SK-N-SH (cell line): ENCODE measurements at regions not wholly inside any gene's neighbourhood (a gene's known extent, or its start where the extent isn't known, plus 50 kb on each side); places are given as distances from the start of the nearest gene placed in this dataset.
"Not testable (repeated sequence)": the region's sequence is repeated elsewhere in the genome, so short reads cannot be mapped to it uniquely, and the experiment has no call there.

Experiments
- CTCF ChIA-PET: fragments of 300-600, 350-600 bp; formaldehyde crosslinking; extraction: SDS; loops from one replicate; lab custom pipeline; 2021; lab: Yijun Ruan, JAX
- POLR2A ChIA-PET: fragments of 350-600 bp; sonication (Branson Sonifier 250); formaldehyde crosslinking; extraction: SDS; loops from one replicate; lab custom pipeline; 2020; ENCODE audit warnings: antibody characterized with exemption, inconsistent platforms; lab: Yijun Ruan, JAX
- DNase-seq: peaks from one replicate; pipeline ENCODE4 v3.0.0; 2012
- H2AFZ ChIP-seq: fragments of 200-600 bp; sonication (generic); 2 replicates; pipeline ENCODE4 v1.8.1; 2016; ENCODE audit warnings: antibody characterized with exemption, mild to moderate bottlenecking, low read depth
- H3F3A ChIP-seq: fragments of 200-600 bp; sonication (generic); replicated peaks from 2 replicates; pipeline ENCODE3; 2016; ENCODE audit warnings: antibody characterized with exemption, mild to moderate bottlenecking; ENCODE audit not compliant: insufficient read depth
- H3K27ac ChIP-seq, 2 experiments: fragments of 200-500 bp in 1 of 2; fragments of 200-600 bp in 1 of 2; sonication (Bioruptor generic) in 1 of 2; sonication (generic), shearing (Covaris generic) in 1 of 2; 2 replicates each; pipeline versions ENCODE4 v1.5.1 to v1.6.1; 2014 to 2016; ENCODE audit warnings: low read depth in 2 of 2, inconsistent platforms in 1 of 2, low read length in 1 of 2, mild to moderate bottlenecking in 1 of 2, mixed read lengths in 1 of 2
- H3K27me3 ChIP-seq: fragments of 200-600 bp; sonication (generic), shearing (Covaris generic); 2 replicates; pipeline ENCODE4 v1.6.1; 2016; ENCODE audit warnings: mixed run types; ENCODE audit not compliant: insufficient read depth
- H3K36me3 ChIP-seq, 2 experiments: fragments of 200-500 bp in 1 of 2; fragments of 200-600 bp in 1 of 2; sonication (Bioruptor generic) in 1 of 2; sonication (generic) in 1 of 2; replicated peaks in 1 of 2; 2 replicates each; pipeline versions ENCODE3 to v1.5.1; 2014 to 2016; ENCODE audit warnings: low read length in 1 of 2, mild to moderate bottlenecking in 1 of 2; ENCODE audit not compliant: insufficient read depth in 2 of 2, control insufficient read depth in 1 of 2
- H3K4me1 ChIP-seq, 2 experiments: fragments of 200-500 bp in 1 of 2; fragments of 200-600 bp in 1 of 2; sonication (Bioruptor generic) in 1 of 2; sonication (generic), shearing (Covaris generic) in 1 of 2; 2 replicates each; pipeline versions ENCODE4 v1.5.1 to v1.6.1; 2014 to 2016; ENCODE audit warnings: low read depth in 1 of 2, low read length in 1 of 2, mixed run types in 1 of 2; ENCODE audit not compliant: insufficient read depth in 2 of 2, control insufficient read depth in 1 of 2
- H3K4me2 ChIP-seq: fragments of 200-600 bp; sonication (generic), shearing (Covaris generic); 2 replicates; pipeline ENCODE4 v1.6.1; 2017; ENCODE audit warnings: mixed run types
- H3K4me3 ChIP-seq, 2 experiments: fragments of 200-500 bp in 1 of 2; fragments of 200-600 bp in 1 of 2; sonication (Bioruptor generic) in 1 of 2; sonication (generic), shearing (Covaris generic) in 1 of 2; 2 replicates each; pipeline versions ENCODE4 v1.5.1 to v1.8.1; 2014 to 2016; ENCODE audit warnings: low read depth in 2 of 2, inconsistent platforms in 1 of 2, low read length in 1 of 2, mild to moderate bottlenecking in 1 of 2, mixed read lengths in 1 of 2, moderate library complexity in 1 of 2
- H3K79me2 ChIP-seq: fragments of 200-600 bp; sonication (generic); 2 replicates; pipeline ENCODE4 v1.8.1; 2017; ENCODE audit warnings: mild to moderate bottlenecking; ENCODE audit not compliant: insufficient read depth
- H3K9ac ChIP-seq: fragments of 200-600 bp; sonication (generic); 2 replicates; pipeline ENCODE4 v1.6.1; 2017; ENCODE audit warnings: mixed run types
- H3K9me2 ChIP-seq: fragments of 200-600 bp; sonication (generic); 2 replicates; pipeline ENCODE4 v1.6.1; 2017; ENCODE audit warnings: mixed run types
- H3K9me3 ChIP-seq: fragments of 200-600 bp; sonication (generic); 2 replicates; pipeline ENCODE4 v1.6.1; 2017; ENCODE audit warnings: mixed run types, mild to moderate bottlenecking, moderate library complexity
- H4K20me1 ChIP-seq: fragments of 200-600 bp; sonication (generic); 2 replicates; pipeline ENCODE4 v1.6.1; 2017; ENCODE audit warnings: mild to moderate bottlenecking, mixed run types; ENCODE audit not compliant: insufficient read depth
- EP300 ChIP-seq, 2 experiments: IDR thresholded peaks; 2 replicates each; pipeline versions ENCODE4 v1.4.0 to v1.6.1; 2012; ENCODE audit warnings: borderline replicate concordance in 1 of 2, low read depth in 1 of 2, low read length in 1 of 2
- EZH2phosphoT487 ChIP-seq: fragments of 200-600 bp; sonication (generic); IDR thresholded peaks from 2 replicates; pipeline ENCODE4 v1.6.1; 2017; ENCODE audit warnings: low read depth, mixed run types, mild to moderate bottlenecking, antibody characterized with exemption, moderate library complexity, borderline replicate concordance
- FOXM1 ChIP-seq: IDR thresholded peaks from 2 replicates; pipeline ENCODE4 v1.4.0; 2012; ENCODE audit warnings: low read depth, mild to moderate bottlenecking
- GATA2 ChIP-seq: sonication (generic); formaldehyde crosslinking; IDR thresholded peaks from 2 replicates; pipeline ENCODE4 v1.5.0; 2020; ENCODE audit warnings: mild to moderate bottlenecking, missing genetic modification reagents
- MEF2A ChIP-seq: IDR thresholded peaks from 2 replicates; pipeline ENCODE4 v1.4.0; 2012; ENCODE audit warnings: low read depth, borderline replicate concordance
- MXI1 ChIP-seq: IDR thresholded peaks from 2 replicates; pipeline ENCODE4 v1.6.1; 2012; ENCODE audit warnings: mild to moderate bottlenecking, low read depth, low read length, improper control_type of control experiment
- TAF1 ChIP-seq: IDR thresholded peaks from 2 replicates; pipeline ENCODE4 v1.6.1; 2012; ENCODE audit warnings: low read depth, mild to moderate bottlenecking, low read length, moderate library complexity, borderline replicate concordance
- TCF12 ChIP-seq: IDR thresholded peaks from 2 replicates; pipeline ENCODE4 v1.4.0; 2012
- USF1 ChIP-seq: IDR thresholded peaks from 2 replicates; pipeline ENCODE4 v1.4.0; 2012; ENCODE audit warnings: low read depth, borderline replicate concordance
- YY1 ChIP-seq: IDR thresholded peaks from 2 replicates; pipeline ENCODE4 v1.4.0; 2012; ENCODE audit warnings: low read depth, mild to moderate bottlenecking
- WGBS: methylation state at CpG from one replicate; pipeline ENCODE4 v1.1.6; 2017; ENCODE audit warnings: low lambda C conversion rate; 5-methylcytosine and 5-hydroxymethylcytosine counted together
- TF ChIP-seq, protein P1 (sequence below): fragments of 150-350 bp; IDR thresholded peaks from 2 replicates; pipeline ENCODE4 v1.6.1; 2016; ENCODE audit warnings: mild to moderate bottlenecking, low read depth, low read length
- TF ChIP-seq, protein P2 (sequence below): fragments of 200-600 bp; sonication (generic); IDR thresholded peaks from 2 replicates; pipeline ENCODE4 v1.6.1; 2017; ENCODE audit warnings: antibody characterized with exemption, mild to moderate bottlenecking, moderate library complexity

DNA sequence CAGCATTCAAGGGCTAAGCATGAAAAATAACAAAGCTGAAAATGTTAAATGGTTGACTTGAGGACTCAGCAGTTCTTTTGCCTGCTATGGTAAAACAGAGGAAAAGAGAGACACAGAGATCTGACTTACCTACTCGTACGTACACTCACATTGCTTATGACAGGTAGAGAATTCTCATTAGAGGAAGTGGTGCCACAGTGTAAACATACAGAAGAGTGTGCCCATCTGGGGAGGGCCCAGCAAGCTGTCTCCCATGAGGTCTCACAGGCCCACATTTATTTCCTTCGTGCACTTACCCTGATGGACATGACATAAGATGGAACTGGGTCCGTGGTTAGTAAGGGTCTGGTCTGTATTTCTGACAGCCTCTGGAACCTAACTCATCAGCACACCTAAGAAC is 729.1 kb downstream of the BCL11A start:
- Histone ChIP-seq H3K4me3 (no peak overlapping the region), H3K27me3 (no peaks in the 10 kb centered on the region), H3F3A (no peaks in the 10 kb centered on the region), H3K79me2 (no peaks in the 10 kb centered on the region), H3K4me1 (no peaks in the 10 kb centered on the region), H3K36me3 (no peaks in the 10 kb centered on the region), H3K9me3 (no peaks in the 10 kb centered on the region), H3K9ac (no peak overlapping the region), H4K20me1 (no peaks in the 10 kb centered on the region), H3K27ac (no peak overlapping the region), H3K4me2 (no peak overlapping the region), H3K9me2 (no peaks in the 10 kb centered on the region), H2AFZ (no peak overlapping the region)
- no peak for DNase-seq
- POLR2A ChIA-PET: no interaction called here
- WGBS: 6% methylated on average over 4 of the region's 4 CpGs
- CTCF ChIA-PET: interaction anchor here (1.4 kb wide), 1 partner anchor 9 kb away, joined by 4 read pairs; no protein-coding TSS in a partner anchor
- TF ChIP-seq, protein P1, sequence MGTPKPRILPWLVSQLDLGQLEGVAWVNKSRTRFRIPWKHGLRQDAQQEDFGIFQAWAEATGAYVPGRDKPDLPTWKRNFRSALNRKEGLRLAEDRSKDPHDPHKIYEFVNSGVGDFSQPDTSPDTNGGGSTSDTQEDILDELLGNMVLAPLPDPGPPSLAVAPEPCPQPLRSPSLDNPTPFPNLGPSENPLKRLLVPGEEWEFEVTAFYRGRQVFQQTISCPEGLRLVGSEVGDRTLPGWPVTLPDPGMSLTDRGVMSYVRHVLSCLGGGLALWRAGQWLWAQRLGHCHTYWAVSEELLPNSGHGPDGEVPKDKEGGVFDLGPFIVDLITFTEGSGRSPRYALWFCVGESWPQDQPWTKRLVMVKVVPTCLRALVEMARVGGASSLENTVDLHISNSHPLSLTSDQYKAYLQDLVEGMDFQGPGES: no peak
- TF ChIP-seq, protein P2, sequence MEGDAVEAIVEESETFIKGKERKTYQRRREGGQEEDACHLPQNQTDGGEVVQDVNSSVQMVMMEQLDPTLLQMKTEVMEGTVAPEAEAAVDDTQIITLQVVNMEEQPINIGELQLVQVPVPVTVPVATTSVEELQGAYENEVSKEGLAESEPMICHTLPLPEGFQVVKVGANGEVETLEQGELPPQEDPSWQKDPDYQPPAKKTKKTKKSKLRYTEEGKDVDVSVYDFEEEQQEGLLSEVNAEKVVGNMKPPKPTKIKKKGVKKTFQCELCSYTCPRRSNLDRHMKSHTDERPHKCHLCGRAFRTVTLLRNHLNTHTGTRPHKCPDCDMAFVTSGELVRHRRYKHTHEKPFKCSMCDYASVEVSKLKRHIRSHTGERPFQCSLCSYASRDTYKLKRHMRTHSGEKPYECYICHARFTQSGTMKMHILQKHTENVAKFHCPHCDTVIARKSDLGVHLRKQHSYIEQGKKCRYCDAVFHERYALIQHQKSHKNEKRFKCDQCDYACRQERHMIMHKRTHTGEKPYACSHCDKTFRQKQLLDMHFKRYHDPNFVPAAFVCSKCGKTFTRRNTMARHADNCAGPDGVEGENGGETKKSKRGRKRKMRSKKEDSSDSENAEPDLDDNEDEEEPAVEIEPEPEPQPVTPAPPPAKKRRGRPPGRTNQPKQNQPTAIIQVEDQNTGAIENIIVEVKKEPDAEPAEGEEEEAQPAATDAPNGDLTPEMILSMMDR: no peak
- TF ChIP-seq EP300 (IDR thresholded peaks at IDR 0.05; ENCODE audit: borderline replicate concordance in 1 of 2, low read depth in 1 of 2, low read length in 1 of 2) (no peak), MXI1 (no peak), TAF1 (no peak), FOXM1 (no peak), EZH2phosphoT487 (no peak), GATA2 (no peak), TCF12 (no peak), MEF2A (no peak), USF1 (no peak)

DNA sequence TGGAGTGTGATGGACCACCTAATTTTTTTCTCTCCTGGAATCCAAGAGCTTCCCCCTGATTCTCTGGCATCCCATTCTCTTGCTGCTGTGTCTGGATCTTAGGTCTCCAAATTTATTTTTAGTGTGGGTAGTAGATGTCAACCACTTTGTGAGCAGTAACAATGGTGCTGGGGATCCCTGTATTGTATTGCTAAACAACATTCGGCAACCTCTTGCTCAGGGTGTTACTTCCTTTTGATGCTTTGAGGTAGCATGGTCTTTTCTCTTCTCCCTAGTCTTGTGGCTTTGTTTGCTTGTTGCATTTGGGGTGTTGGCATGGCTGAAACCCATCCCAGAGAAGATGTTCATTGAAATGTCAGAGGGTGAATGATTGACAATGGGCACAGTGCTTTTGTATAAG is 737.4 kb downstream of the BCL11A start:
- POLR2A ChIA-PET: no interaction called here
- WGBS: 53% methylated on average over 1 of the region's 1 CpG
- no peak for DNase-seq

DNA sequence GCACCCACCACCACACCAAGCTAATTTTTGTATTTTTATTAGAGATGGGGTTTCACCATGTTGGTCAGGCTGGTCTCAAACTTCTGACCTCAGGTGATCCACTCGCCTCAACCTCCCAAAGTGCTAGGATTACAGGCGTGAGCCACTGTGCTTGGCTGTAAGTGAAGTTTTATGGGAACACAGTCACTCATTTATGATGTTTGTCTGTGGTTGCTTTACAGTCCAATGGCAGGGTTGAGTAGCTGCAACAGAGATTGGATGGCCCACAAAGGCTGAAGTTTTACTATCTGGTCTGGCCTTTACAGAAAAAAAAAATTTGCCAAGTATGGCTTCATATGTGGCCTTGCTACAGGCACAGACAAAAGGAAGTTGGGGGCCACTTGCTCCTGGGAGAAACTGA is 743.2 kb downstream of the BCL11A start:
- H3K4me2 ChIP-seq, DNase-seq, H3K79me2 ChIP-seq, H3K9ac ChIP-seq, H3K27me3 ChIP-seq, H4K20me1 ChIP-seq, H3K27ac ChIP-seq, H3K9me3 ChIP-seq, H3K4me1 ChIP-seq, POLR2A ChIA-PET, H3K4me3 ChIP-seq, H3K36me3 ChIP-seq, H2AFZ ChIP-seq, CTCF ChIA-PET, H3K9me2 ChIP-seq, H3F3A ChIP-seq: not testable (repeated sequence)
- WGBS: 34% methylated on average over 2 of the region's 2 CpGs

More for the DNA sequence above, 737.4 kb downstream of the BCL11A start:
- no peaks in the 10 kb centered on the region for H3K4me1 ChIP-seq
- H3K4me3 ChIP-seq: no peak overlapping the region
- no peaks in the 10 kb centered on the region for H3F3A ChIP-seq
- no peaks in the 10 kb centered on the region for H4K20me1 ChIP-seq
- no peak for TF ChIP-seq YY1
- TF ChIP-seq, all 33 proteins: peak for 0
- no peak overlapping the region for H3K4me2 ChIP-seq
- H3K9me3 ChIP-seq: no peaks in the 10 kb centered on the region
- H3K27me3 ChIP-seq: no peaks in the 10 kb centered on the region
- H3K9me2 ChIP-seq: no peaks in the 10 kb centered on the region
- H3K36me3 ChIP-seq: no peaks in the 10 kb centered on the region
- H3K79me2 ChIP-seq: no peaks in the 10 kb centered on the region
- no peak overlapping the region for H3K9ac ChIP-seq
- H2AFZ ChIP-seq: no peak overlapping the region
- H3K27ac ChIP-seq: no peak overlapping the region
- CTCF ChIA-PET: no interaction called here
